Loucy (cell line): ENCODE measurements at regions not wholly inside any gene's neighbourhood (a gene's known extent, or its start where the extent isn't known, plus 50 kb on each side); places are given as distances from the start of the nearest gene placed in this dataset.

Experiments used
- H2AFZ ChIP-seq: fragments of 200-600 bp; sonication (generic); 2 replicates; pipeline ENCODE4 v1.6.0; 2016; ENCODE audit warnings: antibody characterized with exemption, mild to moderate bottlenecking, low read length, moderate library complexity
- H3F3A ChIP-seq: fragments of 200-600 bp; 2 replicates; pipeline ENCODE4 v1.6.0; 2016; ENCODE audit warnings: antibody characterized with exemption, low read depth, mild to moderate bottlenecking
- H3K27me3 ChIP-seq: fragments of 200-600 bp; sonication (generic); 2 replicates; pipeline ENCODE4 v1.6.1; 2014; ENCODE audit warnings: low read length, mild to moderate bottlenecking; ENCODE audit not compliant: insufficient read depth, poor library complexity, severe bottlenecking
- H3K36me3 ChIP-seq: fragments of 200-600 bp; sonication (generic); 2 replicates; pipeline ENCODE4 v1.6.1; 2016; ENCODE audit warnings: low read length; ENCODE audit not compliant: insufficient read depth
- H3K4me1 ChIP-seq: fragments of 200-600 bp; sonication (generic); 2 replicates; pipeline ENCODE4 v1.5.1; 2014; ENCODE audit warnings: low read length, mild to moderate bottlenecking; ENCODE audit not compliant: insufficient read depth, poor library complexity, severe bottlenecking
- H3K4me2 ChIP-seq: fragments of 200-600 bp; sonication (generic); 2 replicates; pipeline ENCODE4 v1.6.0; 2014; ENCODE audit warnings: antibody characterized with exemption, low read length, low read depth, mild to moderate bottlenecking; ENCODE audit not compliant: poor library complexity, severe bottlenecking
- H3K4me3 ChIP-seq: fragments of 200-600 bp; sonication (generic); 2 replicates; pipeline ENCODE4 v1.5.1; 2014; ENCODE audit warnings: low read length, mild to moderate bottlenecking, mixed read lengths; ENCODE audit not compliant: poor library complexity, severe bottlenecking
- H3K79me2 ChIP-seq: fragments of 200-600 bp; sonication (generic); 2 replicates; pipeline ENCODE4 v1.6.1; 2014; ENCODE audit warnings: low read length; ENCODE audit not compliant: insufficient read depth
- H3K9ac ChIP-seq: fragments of 200-600 bp; sonication (generic); 2 replicates; pipeline ENCODE4 v1.6.0; 2014; ENCODE audit warnings: mild to moderate bottlenecking, low read depth, low read length, moderate library complexity; ENCODE audit not compliant: poor library complexity, severe bottlenecking
- H3K9me2 ChIP-seq: fragments of 200-600 bp; sonication (generic); replicated peaks from 2 replicates; pipeline ENCODE4 v1.6.1; 2016; ENCODE audit warnings: low read depth, low read length, mixed read lengths
- H3K9me3 ChIP-seq: fragments of 200-600 bp; sonication (generic); 2 replicates; pipeline ENCODE4 v1.6.1; 2014; ENCODE audit warnings: mild to moderate bottlenecking, antibody characterized with exemption, low read length, low read depth; ENCODE audit not compliant: insufficient read depth
- H4K20me1 ChIP-seq: fragments of 200-600 bp; sonication (generic); 2 replicates; pipeline ENCODE4 v1.6.0; 2014; ENCODE audit warnings: antibody characterized with exemption, low read length, mild to moderate bottlenecking; ENCODE audit not compliant: insufficient read depth, poor library complexity, severe bottlenecking
- CTCF ChIP-seq: fragments of 200-600 bp; sonication (generic); conservative IDR thresholded peaks from 2 replicates; pipeline ENCODE4 v1.5.1; 2014; ENCODE audit warnings: mild to moderate bottlenecking, antibody characterized with exemption, low read length
- EZH2phosphoT487 ChIP-seq: fragments of 200-600 bp; IDR thresholded peaks from 2 replicates; pipeline ENCODE4 v1.6.1; 2018; ENCODE audit warnings: antibody characterized with exemption, mild to moderate bottlenecking, moderate library complexity, borderline replicate concordance

- Histone ChIP-seq H3K4me2 (no peak overlapping the region), H3K4me3 (no peak overlapping the region), H4K20me1 (no peaks in the 10 kb centered on the region), H3K27me3 (no peaks in the 10 kb centered on the region), H2AFZ (no peak overlapping the region), H3K9me3 (no peaks in the 10 kb centered on the region), H3K9me2 (no peaks in the 10 kb centered on the region), H3F3A (no peaks in the 10 kb centered on the region), H3K4me1 (peaks cover 6% of the 10 kb centered on the region), H3K36me3 (no peaks in the 10 kb centered on the region), H3K9ac (no peak overlapping the region), H3K79me2 (no peaks in the 10 kb centered on the region)
- TF ChIP-seq CTCF (no peak), EZH2phosphoT487 (no peak)
These were observed 89.9 kb upstream of the PELI1 start for GRCh38 chr2:64234150-64234549.

GRCh38 chr2:64234785-64235184 lies 90.6 kb upstream of the PELI1 start:
- H3F3A ChIP-seq = no peaks in the 10 kb centered on the region
- H3K9me2 ChIP-seq = no peaks in the 10 kb centered on the region
- no peak for TF ChIP-seq EZH2phosphoT487
- no peak for TF ChIP-seq CTCF
- no peak overlapping the region for H3K9ac ChIP-seq
- H3K9me3 ChIP-seq = no peaks in the 10 kb centered on the region
- H4K20me1 ChIP-seq = no peaks in the 10 kb centered on the region
- peaks cover 6% of the 10 kb centered on the region for H3K4me1 ChIP-seq
- no peak overlapping the region; the same call in 1 of the 2 replicates for H2AFZ ChIP-seq
- H3K79me2 ChIP-seq = no peaks in the 10 kb centered on the region
- H3K4me2 ChIP-seq = no peak overlapping the region
- H3K36me3 ChIP-seq = no peaks in the 10 kb centered on the region
- no peak overlapping the region for H3K4me3 ChIP-seq
- no peaks in the 10 kb centered on the region for H3K27me3 ChIP-seq

GRCh38 chr2:64237266-64237665 lies 93.0 kb upstream of the PELI1 start:
- H3F3A ChIP-seq = no peaks in the 10 kb centered on the region
- no peaks in the 10 kb centered on the region for H3K27me3 ChIP-seq
- no peak overlapping the region for H3K9ac ChIP-seq
- H3K9me3 ChIP-seq = no peaks in the 10 kb centered on the region
- H2AFZ ChIP-seq = no peak overlapping the region
- no peak overlapping the region for H3K4me2 ChIP-seq
- no peaks in the 10 kb centered on the region for H3K36me3 ChIP-seq
- H3K9me2 ChIP-seq = no peaks in the 10 kb centered on the region
- no peak for TF ChIP-seq EZH2phosphoT487
- no peak for TF ChIP-seq CTCF
- H3K4me1 ChIP-seq = peaks cover 6% of the 10 kb centered on the region
- no peaks in the 10 kb centered on the region for H4K20me1 ChIP-seq
- no peaks in the 10 kb centered on the region for H3K79me2 ChIP-seq
- H3K4me3 ChIP-seq = no peak overlapping the region
